GM21515 (cell line): ENCODE measurements at regions not wholly inside any gene's neighbourhood (a gene's known extent, or its start where the extent isn't known, plus 50 kb on each side); places are given as distances from the start of the nearest gene placed in this dataset.

Experiments used
- ATAC-seq: cut with Tn5 transposase; IDR thresholded peaks from one replicate; pipeline ENCODE4 v1.9.1; 2021; ENCODE audit not compliant: unreplicated experiment

GRCh38 chr16:80489173-80489572, 51.6 kb upstream of the DYNLRB2 start:
- ATAC-seq = no peak

DNA sequence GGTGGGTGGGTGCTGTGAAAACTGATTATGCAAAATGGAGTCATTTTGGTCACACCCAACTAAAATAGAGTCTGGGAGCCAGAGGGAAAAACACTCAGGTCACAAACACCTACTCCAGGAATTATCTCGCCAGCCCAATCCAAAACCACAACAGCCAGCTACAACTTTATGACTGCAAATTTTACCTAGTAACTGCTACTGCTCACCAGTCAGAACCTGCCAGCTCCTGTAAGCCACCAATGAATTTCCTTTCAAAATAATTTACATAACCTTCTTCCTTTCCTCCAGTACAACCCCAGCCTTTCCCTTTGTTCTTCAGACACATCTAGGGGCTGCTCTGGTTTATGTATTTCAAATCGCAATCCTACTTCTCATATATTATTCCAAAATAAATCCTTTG, 52.6 kb upstream of the DYNLRB2 start:
- no peak for ATAC-seq

GRCh38 chr16:80480664-80481063, 60.1 kb upstream of the DYNLRB2 start:
- ATAC-seq = peak; percentile 62

GRCh38 chr16:80477838-80478237, 63.0 kb upstream of the DYNLRB2 start:
- no peak for ATAC-seq

DNA sequence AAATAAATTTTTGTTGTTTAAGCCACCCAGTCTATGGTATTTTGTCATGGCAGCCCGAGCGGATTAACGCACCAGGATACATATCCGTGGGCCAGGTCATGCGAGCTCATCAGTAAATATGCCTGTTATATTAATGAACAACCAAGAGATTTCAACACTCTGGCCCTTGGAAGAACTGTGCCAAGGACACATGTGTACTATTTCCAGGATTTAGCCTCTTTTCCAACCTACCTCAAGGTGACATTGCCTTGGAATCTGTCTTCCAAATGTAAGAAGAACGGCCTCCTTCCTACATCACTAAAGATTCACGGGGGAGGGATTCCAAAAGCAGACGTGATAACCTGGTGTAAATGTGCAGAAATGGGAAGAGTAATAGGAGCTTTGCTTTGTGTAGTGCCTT, 72.8 kb upstream of the DYNLRB2 start:
- ATAC-seq = no peak

DNA sequence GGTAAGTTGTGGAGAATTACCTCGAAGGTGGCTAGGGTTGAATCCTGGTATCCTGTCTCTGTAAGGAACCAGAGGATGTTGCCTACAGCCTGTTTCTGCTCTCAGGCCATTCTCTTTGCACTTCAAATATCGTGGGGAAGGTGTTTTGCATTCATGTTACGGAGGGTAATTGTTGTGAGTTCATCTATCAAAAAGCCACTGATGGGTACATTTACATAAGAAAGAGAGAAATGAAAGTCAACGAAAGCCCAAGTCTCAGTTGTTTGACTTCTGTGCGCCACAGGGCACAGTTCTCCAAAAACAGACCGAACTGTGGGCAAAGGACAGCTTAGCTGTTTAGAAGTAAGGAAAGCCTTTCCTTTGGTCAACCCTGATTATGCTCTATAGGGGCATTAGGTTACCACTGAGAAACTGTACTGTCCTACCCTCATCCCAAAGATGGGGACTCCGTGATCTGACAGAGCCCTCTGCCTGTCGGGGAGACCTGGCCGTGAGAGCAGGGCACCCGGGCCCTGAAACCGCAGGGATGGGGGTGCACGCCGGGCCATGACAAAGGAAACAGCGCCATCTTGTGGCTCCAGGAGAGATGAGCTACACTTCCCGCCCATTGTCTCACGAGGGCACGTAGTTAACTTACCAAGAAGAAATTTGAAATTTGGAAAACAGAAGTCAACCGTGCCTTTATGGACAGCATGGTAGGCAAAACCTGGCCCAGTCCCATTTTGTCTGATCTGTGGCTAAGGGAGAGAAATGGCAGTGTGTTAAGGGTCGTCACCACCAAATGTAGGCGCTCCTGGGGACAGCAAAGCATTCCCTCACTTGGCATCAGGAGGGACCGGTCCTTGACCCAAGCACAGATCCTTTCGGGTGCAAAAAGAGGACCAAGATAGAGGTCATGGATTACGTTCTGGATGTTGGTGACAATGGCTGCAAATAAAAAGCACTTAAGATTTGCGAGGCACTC, 74.5 kb upstream of the DYNLRB2 start:
- ATAC-seq = no peak

DNA sequence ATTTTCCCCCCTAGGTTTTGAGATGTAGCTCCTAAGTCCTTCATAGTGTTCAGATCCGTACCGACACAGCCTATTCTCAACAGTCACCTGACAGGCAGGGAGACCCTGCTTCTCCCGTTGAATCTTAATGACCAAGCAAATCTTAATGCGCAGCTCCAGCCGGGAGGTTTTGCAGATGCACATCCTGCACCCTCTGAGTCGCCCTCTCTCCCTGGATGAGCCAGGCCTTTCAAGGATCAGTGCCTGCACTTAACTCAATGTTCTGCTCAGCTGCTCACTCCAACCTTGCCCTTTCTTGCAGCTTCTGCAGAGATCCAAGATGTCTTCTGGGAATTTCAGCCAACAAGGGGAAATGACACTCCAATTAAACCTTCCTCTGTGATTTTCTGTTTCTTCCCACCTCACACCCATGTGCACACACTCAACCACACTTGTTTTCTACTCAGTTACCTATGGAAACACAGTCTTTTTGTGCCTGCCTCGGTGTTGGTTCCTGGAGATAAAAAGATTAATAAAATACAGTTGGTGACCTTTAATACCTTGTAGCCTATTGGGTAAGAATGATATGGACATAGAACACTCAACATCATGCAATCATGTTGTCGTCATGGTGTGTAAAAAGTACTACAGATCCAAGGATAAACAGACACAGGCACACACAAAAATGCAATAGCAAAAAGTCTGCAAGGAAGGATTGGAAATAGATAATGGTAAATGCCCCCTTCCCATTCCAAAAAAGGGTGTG, 76.9 kb upstream of the DYNLRB2 start:
- no peak for ATAC-seq

DNA sequence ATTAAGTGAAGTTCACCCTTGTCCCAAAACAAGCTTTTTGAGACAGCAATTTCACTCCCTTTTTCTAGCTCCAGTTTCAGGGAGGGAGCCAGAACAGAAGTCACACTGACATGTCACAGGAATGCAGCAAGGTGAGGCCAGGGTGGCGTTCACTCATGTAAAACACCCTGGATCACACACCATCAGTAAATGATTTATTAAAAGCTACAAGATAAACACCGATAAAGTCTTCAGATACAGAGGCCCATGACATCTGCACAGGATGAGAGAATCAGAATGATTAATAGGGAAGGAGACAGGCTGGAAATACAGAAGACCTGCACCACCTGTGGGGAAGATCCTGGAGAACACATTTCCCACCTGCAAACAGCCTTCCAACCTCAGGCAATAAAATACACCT, 77.5 kb upstream of the DYNLRB2 start:
- ATAC-seq = no peak

- no peak for ATAC-seq
Observed at GRCh38 chr16:80462917-80463316, 77.9 kb upstream of the DYNLRB2 start.

- ATAC-seq = no peak
Observed at GRCh38 chr16:80460988-80461387, 79.8 kb upstream of the DYNLRB2 start.

DNA sequence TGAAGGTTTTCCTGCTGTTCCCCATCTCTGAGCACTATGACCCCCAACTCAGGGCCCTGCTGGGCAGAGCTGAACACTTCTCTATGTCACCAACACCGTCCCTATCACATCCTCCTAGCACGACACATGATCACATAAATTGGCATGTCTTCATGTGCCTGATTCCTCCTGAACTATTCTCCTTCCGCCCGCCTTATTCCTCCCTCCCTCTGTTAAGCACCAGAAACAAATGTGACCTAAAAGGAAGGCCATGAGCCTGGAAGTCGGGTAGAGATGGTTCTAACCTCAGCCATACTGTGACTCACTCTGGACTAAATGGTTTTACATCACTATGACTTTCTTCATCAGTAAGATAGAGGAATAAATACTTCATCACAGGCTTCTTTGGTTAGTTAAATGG, 80.8 kb upstream of the DYNLRB2 start:
- no peak for ATAC-seq

GRCh38 chr16:80459331-80459777, 81.4 kb upstream of the DYNLRB2 start:
- no peak for ATAC-seq

DNA sequence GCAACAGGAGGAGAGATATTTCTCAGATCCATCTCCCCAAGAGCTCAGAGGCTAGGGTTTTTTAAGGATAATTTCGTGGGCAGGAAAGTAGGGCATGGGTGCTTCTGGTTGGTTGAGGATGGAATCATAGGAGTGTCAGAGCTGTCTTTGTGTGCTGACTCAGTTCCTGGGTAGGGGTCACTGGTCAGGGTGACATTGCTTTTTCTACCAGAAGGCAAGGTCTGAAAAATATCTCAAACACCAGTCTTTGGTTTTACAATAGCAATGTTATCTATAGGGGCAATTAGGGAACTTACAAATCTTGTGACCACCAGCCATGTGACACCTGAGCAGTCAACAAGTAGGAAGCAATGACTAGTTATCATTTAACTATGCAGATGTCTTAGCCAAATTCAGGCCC, 82.9 kb upstream of the DYNLRB2 start:
- ATAC-seq = no peak

DNA sequence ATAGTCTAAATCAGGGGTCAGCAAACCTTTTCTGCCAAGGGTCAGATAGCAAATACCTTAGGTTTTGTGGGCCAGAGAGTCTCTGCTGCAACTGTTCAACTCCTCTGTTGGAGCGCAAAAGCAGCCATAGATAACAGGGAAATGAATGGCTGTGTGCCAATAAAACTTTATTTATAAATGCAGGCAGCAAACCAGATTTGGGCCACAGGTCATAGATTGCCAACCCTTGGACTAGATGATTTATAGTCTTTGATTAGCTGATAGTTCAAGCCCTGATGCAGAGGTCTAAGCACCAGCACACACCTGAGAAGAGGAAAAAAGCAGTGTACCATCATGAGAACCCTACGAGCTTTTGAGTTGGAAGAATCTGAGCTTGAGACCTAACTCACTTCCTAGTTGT, 86.0 kb upstream of the DYNLRB2 start:
- ATAC-seq = no peak

DNA sequence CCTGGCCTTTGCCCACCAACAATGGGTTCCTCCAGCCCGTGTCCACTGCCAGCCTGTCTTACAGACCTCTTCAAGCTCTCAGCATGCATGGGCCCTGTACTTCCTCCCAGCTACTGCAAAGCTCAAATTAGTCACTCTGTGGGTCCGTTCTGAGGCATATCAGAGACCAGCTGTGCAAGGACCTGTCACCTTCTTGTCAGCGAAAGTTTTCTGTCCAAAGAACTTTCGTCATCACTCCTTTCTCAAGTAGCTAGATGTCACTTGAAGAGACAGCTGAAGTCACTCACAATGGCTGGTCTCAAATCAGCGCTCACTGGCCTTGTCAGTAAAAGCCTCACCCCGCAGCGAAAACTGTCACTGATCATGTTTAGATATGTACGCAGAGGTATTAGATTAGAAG, 91.4 kb upstream of the DYNLRB2 start:
- no peak for ATAC-seq

DNA sequence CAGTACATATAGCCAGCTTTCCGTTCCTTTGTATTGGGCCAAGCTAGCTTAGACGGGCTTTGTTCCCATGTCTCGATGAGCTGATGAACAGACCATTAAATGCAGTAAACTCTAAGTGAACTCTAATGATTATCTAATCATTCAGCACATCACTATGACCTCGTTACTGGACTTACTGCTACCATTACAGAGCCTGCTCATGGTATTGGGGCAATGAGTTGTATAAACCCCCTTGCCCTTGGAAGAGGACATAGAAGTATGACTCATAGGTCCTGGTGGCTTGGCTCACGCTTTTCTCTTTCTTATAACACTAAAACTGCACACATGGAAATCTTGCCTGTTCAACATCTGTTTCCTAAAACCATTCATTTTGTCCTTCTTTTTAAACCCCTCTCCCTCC, 93.6 kb upstream of the DYNLRB2 start:
- no peak for ATAC-seq

GRCh38 chr16:80442779-80443178, 98.0 kb upstream of the DYNLRB2 start:
- no peak for ATAC-seq

- ATAC-seq = no peak
Observed at GRCh38 chr16:80441935-80442334, 98.9 kb upstream of the DYNLRB2 start.

DNA sequence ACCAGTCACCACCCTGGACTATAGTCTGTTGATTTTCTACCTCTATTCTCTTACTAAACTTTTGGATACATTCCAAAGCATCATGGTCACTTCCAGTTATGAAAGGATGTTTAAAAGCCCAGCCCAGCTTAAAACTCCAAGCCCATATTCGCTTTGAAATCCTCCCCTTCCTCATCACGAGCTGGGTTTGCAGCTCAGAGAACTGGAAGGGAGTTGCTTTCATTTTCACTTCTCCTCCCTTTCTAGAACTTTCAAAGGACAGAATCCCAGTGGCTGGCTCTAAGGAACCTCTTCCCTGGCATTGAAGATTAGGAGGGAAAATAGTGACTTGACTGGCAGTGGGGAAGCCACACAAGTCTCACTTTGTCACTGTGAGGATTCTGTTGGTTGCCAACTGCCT, 100.1 kb upstream of the DYNLRB2 start:
- no peak for ATAC-seq

GRCh38 chr16:80437707-80438106, 103.1 kb upstream of the DYNLRB2 start:
- ATAC-seq = no peak

DNA sequence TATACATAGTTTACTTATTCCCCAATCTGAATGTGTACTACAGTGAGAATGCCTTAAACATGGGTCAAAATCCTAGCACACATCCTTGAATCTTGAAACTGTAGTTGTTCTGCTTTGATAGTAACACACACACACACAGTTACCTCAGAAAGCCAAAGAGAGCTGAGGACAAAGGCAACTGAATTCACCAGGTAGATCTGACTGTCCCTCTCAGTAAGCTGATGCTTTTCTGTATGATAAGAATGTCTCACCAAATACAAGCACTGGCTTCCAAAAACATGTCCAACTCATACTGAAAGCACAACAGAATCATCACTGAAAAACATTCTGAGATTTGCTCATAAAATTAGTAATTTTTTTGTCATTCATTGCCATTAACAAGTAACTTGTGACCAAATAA, 104.3 kb upstream of the DYNLRB2 start:
- no peak for ATAC-seq

DNA sequence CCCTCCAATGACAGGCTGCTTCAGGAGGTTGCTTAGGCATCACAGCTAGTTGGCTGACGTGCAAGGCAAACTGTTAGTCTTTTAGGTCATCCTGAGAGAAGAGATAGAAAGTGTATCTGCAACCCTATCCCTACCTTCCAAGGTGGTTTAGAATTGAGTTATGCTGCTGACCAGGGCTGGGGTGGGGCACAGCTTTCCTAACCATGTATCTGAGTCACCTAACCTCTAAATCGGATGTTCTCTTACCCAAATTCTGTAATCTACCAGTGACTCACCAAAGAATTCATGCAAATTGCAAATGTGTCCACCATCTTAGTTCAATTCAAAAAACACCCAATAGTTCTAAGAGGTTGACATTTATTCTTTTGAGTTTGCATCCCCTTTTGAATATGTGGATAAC, 107.2 kb upstream of the DYNLRB2 start:
- ATAC-seq = no peak
